CD14-positive monocyte (primary cell): ENCODE measurements at regions not wholly inside any gene's neighbourhood (a gene's known extent, or its start where the extent isn't known, plus 50 kb on each side); places are given as distances from the start of the nearest gene placed in this dataset.

Source experiments
- DNase-seq, 3 donors: peaks; one replicate each; pipeline ENCODE4 v3.0.0-alpha.2; 2011 to 2022
- H2AFZ ChIP-seq: 2 replicates; pipeline ENCODE4 v1.6.0; 2012; ENCODE audit warnings: mild to moderate bottlenecking, low read depth, low read length, inconsistent platforms; ENCODE audit not compliant: insufficient read depth, poor library complexity, severe bottlenecking
- H3K27ac ChIP-seq, 2 donors: 1 replicate in 1 of 2; 2 replicates in 1 of 2; pipeline ENCODE4 v1.5.1; 2012 to 2013; ENCODE audit warnings: low read length in 2 of 2, control low read depth in 1 of 2, inconsistent platforms in 1 of 2, low read depth in 1 of 2, mild to moderate bottlenecking in 1 of 2
- H3K27me3 ChIP-seq, 2 donors: one replicate each; pipeline versions ENCODE4 v1.6.0 to v1.6.1; 2011 to 2013; ENCODE audit warnings: low read length in 2 of 2; ENCODE audit not compliant: control insufficient read depth in 2 of 2, insufficient read depth in 2 of 2
- H3K36me3 ChIP-seq, 2 donors: replicated peaks in 1 of 2; 1 replicate in 1 of 2; 2 replicates in 1 of 2; pipeline versions ENCODE4 v1.5.1 to v1.6.1; 2012 to 2013; ENCODE audit warnings: low read length in 2 of 2, control low read depth in 1 of 2, inconsistent platforms in 1 of 2, mild to moderate bottlenecking in 1 of 2; ENCODE audit not compliant: insufficient read depth in 2 of 2, control insufficient read depth in 1 of 2
- H3K4me1 ChIP-seq, 2 donors: 1 replicate in 1 of 2; 2 replicates in 1 of 2; pipeline versions ENCODE4 v1.5.1 to v1.6.1; 2012 to 2013; ENCODE audit warnings: low read length in 2 of 2, control low read depth in 1 of 2, inconsistent platforms in 1 of 2, mild to moderate bottlenecking in 1 of 2, moderate library complexity in 1 of 2; ENCODE audit not compliant: insufficient read depth in 2 of 2, control insufficient read depth in 1 of 2
- H3K4me2 ChIP-seq: replicated peaks from 2 replicates; pipeline ENCODE3; 2012; ENCODE audit warnings: low read length, moderate library complexity, mild to moderate bottlenecking; ENCODE audit not compliant: poor library complexity, severe bottlenecking; ENCODE audit errors: extremely low read depth
- H3K4me3 ChIP-seq, 3 experiments: fragments of 200-600 bp in 1 of 3; sonication (generic) in 1 of 3; replicated peaks in 1 of 3; 1 replicate in 2 of 3; 2 replicates in 1 of 3; pipeline ENCODE4 v1.5.1; 2011 to 2013; ENCODE audit warnings: low read length in 3 of 3, mild to moderate bottlenecking in 3 of 3, control low read depth in 2 of 3, low read depth in 2 of 3, inconsistent platforms in 1 of 3, moderate library complexity in 1 of 3
- H3K79me2 ChIP-seq: 2 replicates; pipeline ENCODE4 v1.6.0; 2012; ENCODE audit warnings: mild to moderate bottlenecking, control low read depth, inconsistent platforms, low read length, moderate library complexity; ENCODE audit not compliant: insufficient read depth
- H3K9ac ChIP-seq: 2 replicates; pipeline ENCODE4 v1.6.0; 2017; ENCODE audit warnings: low read length, mild to moderate bottlenecking; ENCODE audit not compliant: insufficient read depth, poor library complexity, severe bottlenecking
- H3K9me3 ChIP-seq, 2 donors: replicated peaks in 1 of 2; 1 replicate in 1 of 2; 2 replicates in 1 of 2; pipeline versions ENCODE4 v1.5.1 to v1.6.1; 2012 to 2013; ENCODE audit warnings: low read length in 2 of 2, control low read depth in 1 of 2; ENCODE audit not compliant: control insufficient read depth in 1 of 2, insufficient read depth in 1 of 2
- H4K20me1 ChIP-seq: 2 replicates; pipeline ENCODE4 v1.6.0; 2012; ENCODE audit warnings: mild to moderate bottlenecking, low read length, control low read depth, moderate library complexity; ENCODE audit not compliant: insufficient read depth
- H3K27ac Mint-ChIP-seq, 7 donors: one replicate each; pipeline ENCODE4 v1.8.0; 2020; ENCODE audit warnings: mild to moderate bottlenecking in 7 of 7, mixed read lengths in 7 of 7, moderate library complexity in 6 of 7, inconsistent platforms in 2 of 7
- H3K27me3 Mint-ChIP-seq, 3 donors: one replicate each; pipeline ENCODE4 v1.8.0; 2021 to 2022; ENCODE audit warnings: low read depth in 3 of 3, mild to moderate bottlenecking in 3 of 3, mixed read lengths in 3 of 3, moderate library complexity in 3 of 3, inconsistent platforms in 1 of 3
- H3K36me3 Mint-ChIP-seq, 2 donors: one replicate each; pipeline ENCODE4 v1.8.0; 2020; ENCODE audit warnings: mixed read lengths in 2 of 2, inconsistent platforms in 1 of 2, mild to moderate bottlenecking in 1 of 2
- H3K4me1 Mint-ChIP-seq: one replicate; pipeline ENCODE4 v1.8.0; 2020; ENCODE audit warnings: mild to moderate bottlenecking, mixed read lengths
- H3K4me3 Mint-ChIP-seq, 2 donors: one replicate each; pipeline ENCODE4 v1.8.0; 2020; ENCODE audit warnings: mild to moderate bottlenecking in 2 of 2, mixed read lengths in 2 of 2, moderate library complexity in 1 of 2
- H3K9me3 Mint-ChIP-seq, 7 donors: one replicate each; pipeline ENCODE4 v1.8.0; 2020 to 2022; ENCODE audit warnings: mixed read lengths in 7 of 7, mild to moderate bottlenecking in 6 of 7, moderate library complexity in 6 of 7, inconsistent platforms in 2 of 7
- WGBS: methylation state at CpG from one replicate; pipeline ENCODE4 v1.1.5; 2013; ENCODE audit warnings: missing lambda C conversion rate; ENCODE audit not compliant: insufficient coverage; 5-methylcytosine and 5-hydroxymethylcytosine counted together
- intact Hi-C, 2 donors: fragments of 100-400 bp; cut with micrococcal nuclease; formaldehyde crosslinking; loops; one replicate each; pipeline versions ENCODE4 v1.15.0 to v1.15.1; 2023
- TF ChIP-seq, protein P1 (sequence below): fragments of 200-600 bp; IDR thresholded peaks from one replicate; pipeline ENCODE4 v1.8.0; 2022; ENCODE audit warnings: antibody characterized with exemption, mild to moderate bottlenecking

DNA sequence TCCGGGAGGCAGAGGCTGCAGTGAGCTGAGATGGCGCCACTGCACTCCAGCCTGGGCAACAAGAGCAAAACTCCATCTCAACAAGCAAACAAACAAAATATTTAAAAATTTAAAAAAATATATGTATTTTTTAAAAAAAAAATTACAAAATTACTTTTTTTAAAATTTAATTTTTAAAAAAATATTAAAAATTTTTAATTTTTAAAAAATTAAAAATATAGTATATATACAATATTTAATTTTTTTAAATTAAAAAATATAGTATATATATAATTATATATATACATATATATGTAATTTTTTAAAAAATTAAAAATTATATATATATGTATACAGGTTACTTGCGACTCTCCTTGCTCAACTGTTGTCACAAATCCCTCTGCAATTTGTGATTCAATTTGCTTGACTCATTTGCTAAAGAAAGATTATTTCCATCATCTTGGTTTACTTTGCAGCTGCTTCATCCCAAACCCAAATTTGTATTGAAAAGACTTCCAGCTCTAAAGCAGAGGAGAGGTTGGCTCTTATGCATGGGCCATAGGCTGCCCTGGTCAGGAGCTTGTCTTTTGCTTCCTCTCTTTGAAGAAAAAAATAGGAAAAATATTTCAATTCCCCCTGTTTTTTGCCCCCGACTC is 247.4 kb upstream of the IRX3 start:
- H3K4me2 ChIP-seq, result no peak overlapping the region
- intact Hi-C loops, result no loop called here
- peaks cover 3 to 23% (median 9%) of the 10 kb centered on the region in 7 donors for H3K9me3 Mint-ChIP-seq
- TF ChIP-seq, protein P1, sequence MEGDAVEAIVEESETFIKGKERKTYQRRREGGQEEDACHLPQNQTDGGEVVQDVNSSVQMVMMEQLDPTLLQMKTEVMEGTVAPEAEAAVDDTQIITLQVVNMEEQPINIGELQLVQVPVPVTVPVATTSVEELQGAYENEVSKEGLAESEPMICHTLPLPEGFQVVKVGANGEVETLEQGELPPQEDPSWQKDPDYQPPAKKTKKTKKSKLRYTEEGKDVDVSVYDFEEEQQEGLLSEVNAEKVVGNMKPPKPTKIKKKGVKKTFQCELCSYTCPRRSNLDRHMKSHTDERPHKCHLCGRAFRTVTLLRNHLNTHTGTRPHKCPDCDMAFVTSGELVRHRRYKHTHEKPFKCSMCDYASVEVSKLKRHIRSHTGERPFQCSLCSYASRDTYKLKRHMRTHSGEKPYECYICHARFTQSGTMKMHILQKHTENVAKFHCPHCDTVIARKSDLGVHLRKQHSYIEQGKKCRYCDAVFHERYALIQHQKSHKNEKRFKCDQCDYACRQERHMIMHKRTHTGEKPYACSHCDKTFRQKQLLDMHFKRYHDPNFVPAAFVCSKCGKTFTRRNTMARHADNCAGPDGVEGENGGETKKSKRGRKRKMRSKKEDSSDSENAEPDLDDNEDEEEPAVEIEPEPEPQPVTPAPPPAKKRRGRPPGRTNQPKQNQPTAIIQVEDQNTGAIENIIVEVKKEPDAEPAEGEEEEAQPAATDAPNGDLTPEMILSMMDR, result no peak
- no peaks in the 10 kb centered on the region for H3K4me1 ChIP-seq
- no peak overlapping the region for H3K4me3 Mint-ChIP-seq
- DNase-seq, result no peak
- H3K4me1 Mint-ChIP-seq, result no peaks in the 10 kb centered on the region
- no peak overlapping the region for H3K27ac ChIP-seq
- no peak overlapping the region for H2AFZ ChIP-seq
- peaks cover 0 to 4% of the 10 kb centered on the region in 2 donors for H3K9me3 ChIP-seq
- H3K9ac ChIP-seq, result no peak overlapping the region
- H3K27ac Mint-ChIP-seq, result no peak overlapping the region
- H3K36me3 Mint-ChIP-seq, result no peaks in the 10 kb centered on the region
- no peaks in the 10 kb centered on the region for H4K20me1 ChIP-seq
- no peaks in the 10 kb centered on the region for H3K36me3 ChIP-seq
- H3K27me3 ChIP-seq, result no peaks in the 10 kb centered on the region
- H3K4me3 ChIP-seq, result no peak overlapping the region
- no CpG with 5 or more reads among the region's 4 CpGs for WGBS
- H3K79me2 ChIP-seq, result no peaks in the 10 kb centered on the region
- peaks cover 0 to 3% (median 3%) of the 10 kb centered on the region in 3 donors for H3K27me3 Mint-ChIP-seq

DNA sequence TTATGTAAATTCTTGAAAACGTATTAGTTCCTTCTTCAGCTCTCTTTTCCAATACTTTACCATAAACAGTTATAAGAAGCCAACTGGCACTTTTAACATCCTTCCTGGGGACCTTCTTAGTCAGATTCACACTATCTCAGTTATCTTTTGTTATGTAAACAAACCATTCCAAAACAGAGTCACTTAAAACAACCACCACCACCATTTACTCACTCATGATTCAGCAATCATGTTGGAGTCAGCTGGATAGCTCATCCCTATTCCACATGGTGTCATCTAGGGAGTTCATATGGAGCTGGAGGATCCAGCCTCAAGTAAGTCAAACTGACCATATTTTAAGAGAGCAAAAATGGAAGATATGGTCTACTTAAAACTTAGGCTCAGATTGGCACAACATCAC is 240.3 kb upstream of the IRX3 start:
- Mint-ChIP-seq H3K36me3 (no peaks in the 10 kb centered on the region), H3K4me3 (no peak overlapping the region), H3K27me3 (peaks cover 1 to 4% (median 2%) of the 10 kb centered on the region in 3 donors), H3K27ac (no peak overlapping the region), H3K4me1 (no peaks in the 10 kb centered on the region), H3K9me3 (peaks cover 4 to 21% (median 11%) of the 10 kb centered on the region in 7 donors)
- Histone ChIP-seq H3K36me3 (no peaks in the 10 kb centered on the region), H3K4me1 (no peaks in the 10 kb centered on the region), H3K9ac (no peak overlapping the region), H3K27ac (no peak overlapping the region), H3K4me2 (no peak overlapping the region), H3K9me3 (peaks cover 5% of the 10 kb centered on the region in 2 donors), H3K27me3 (no peaks in the 10 kb centered on the region), H2AFZ (no peak overlapping the region), H4K20me1 (no peaks in the 10 kb centered on the region), H3K79me2 (no peaks in the 10 kb centered on the region), H3K4me3 (no peak overlapping the region)
- no peak for DNase-seq
- intact Hi-C loops, result no loop called here
- no CpG with 5 or more reads among the region's 1 CpG for WGBS
- TF ChIP-seq, protein P1, result no peak
